A549 (cell line): ENCODE measurements at regions not wholly inside any gene's neighbourhood (a gene's known extent, or its start where the extent isn't known, plus 50 kb on each side); places are given as distances from the start of the nearest gene placed in this dataset.

ENCODE experiments used
- ATAC-seq, 2 experiments: fragments of 200-7000 bp in 1 of 2; fragments of >200 bp in 1 of 2; cut with Nextera tagmentation in 1 of 2; cut with Tn5 transposase in 1 of 2; 3 replicates each; pipeline versions ENCODE4 v1.8.0 to v1.9.1; 2018 to 2020; ENCODE audit warnings: mild to moderate bottlenecking in 1 of 2, moderate library complexity in 1 of 2
- CTCF ChIA-PET: fragments of 300-600 bp; sonication (Branson Sonifier 250); formaldehyde crosslinking; extraction: SDS; loops from one replicate; lab custom pipeline; 2021; ENCODE audit warnings: antibody characterized with exemption, inconsistent platforms; lab: Yijun Ruan, JAX
- POLR2A ChIA-PET: fragments of 350-600 bp; formaldehyde crosslinking; extraction: SDS; loops from one replicate; lab custom pipeline; 2021; ENCODE audit warnings: antibody characterized with exemption, inconsistent platforms; lab: Yijun Ruan, JAX
- DNase-seq, 2 experiments: peaks; one replicate each; pipeline versions ENCODE4 v3.0.0 to v3.0.0-alpha.2; 2011 to 2016; ENCODE audit warnings: low read depth in 1 of 2, low spot score in 1 of 2
- FAIRE-seq: peaks from 2 replicates; lab custom pipeline; 2011; peaks lifted over from hg19 to GRCh38; lab: Jason Lieb, UNC
- H3K27ac ChIP-seq, 2 experiments: fragments of >200 bp; sonication (Bioruptor Twin); formaldehyde crosslinking; 3 replicates each; pipeline ENCODE4 v1.5.1; 2016 to 2017
- H3K4me1 ChIP-seq: fragments of >200 bp; sonication (Bioruptor Twin); formaldehyde crosslinking; 3 replicates; pipeline ENCODE4 v1.6.1; 2016
- H3K4me2 ChIP-seq: fragments of >200 bp; sonication (Bioruptor Twin); formaldehyde crosslinking; 3 replicates; pipeline ENCODE4 v1.6.1; 2016
- H3K4me3 ChIP-seq: fragments of >200 bp; sonication (Bioruptor Twin); formaldehyde crosslinking; 3 replicates; pipeline ENCODE4 v1.5.1; 2016
- H3K9me3 ChIP-seq: fragments of >200 bp; sonication (Bioruptor Twin); formaldehyde crosslinking; 3 replicates; pipeline ENCODE4 v1.6.1; 2016
- ATOH8 ChIP-seq: fragments of 250-450 bp; sonication (Bioruptor Pico); IDR thresholded peaks from 2 replicates; pipeline ENCODE4 v1.5.0; 2020; ENCODE audit warnings: low read depth, mild to moderate bottlenecking, moderate library complexity
- CBX2 ChIP-seq: fragments of 200-600 bp; sonication (generic); IDR thresholded peaks from 2 replicates; pipeline ENCODE4 v1.6.1; 2016; ENCODE audit warnings: low read depth, mild to moderate bottlenecking, borderline replicate concordance
- CHD4 ChIP-seq: fragments of 200-600 bp; sonication (generic); IDR thresholded peaks from 2 replicates; pipeline ENCODE4 v1.6.1; 2016; ENCODE audit warnings: antibody characterized with exemption, mild to moderate bottlenecking, borderline replicate concordance
- E2F6 ChIP-seq: IDR thresholded peaks from 2 replicates; pipeline ENCODE4 v1.6.1; 2012; ENCODE audit warnings: low read depth, borderline replicate concordance
- EHF ChIP-seq: fragments of 250-450 bp; sonication (Bioruptor Pico); IDR thresholded peaks from 2 replicates; pipeline ENCODE4 v1.5.0; 2020; ENCODE audit warnings: mild to moderate bottlenecking
- EHMT2 ChIP-seq: fragments of 200-600 bp; sonication (generic); IDR thresholded peaks from 2 replicates; pipeline ENCODE4 v1.6.1; 2016; ENCODE audit warnings: antibody characterized with exemption, low read depth, mild to moderate bottlenecking, moderate library complexity
- ELK1 ChIP-seq: fragments of 150-350 bp; IDR thresholded peaks from 2 replicates; pipeline ENCODE4 v1.6.1; 2014; ENCODE audit warnings: low read depth, mild to moderate bottlenecking, low read length
- EP300 ChIP-seq, 2 experiments: fragments of >200 bp; sonication (Bioruptor Twin); formaldehyde crosslinking; IDR thresholded peaks; 2 replicates in 1 of 2; 3 replicates in 1 of 2; pipeline ENCODE4 v1.6.1; 2016 to 2017
- ESRRA ChIP-seq: fragments of 150-350 bp; IDR thresholded peaks from 2 replicates; pipeline ENCODE4 v1.6.1; 2014; ENCODE audit warnings: mild to moderate bottlenecking, low read length, borderline replicate concordance
- FOSL2 ChIP-seq, 2 experiments: fragments of 450-650 bp in 1 of 2; fragments of >200 bp in 1 of 2; sonication (Bioruptor Twin) in 1 of 2; formaldehyde crosslinking; IDR thresholded peaks; 2 replicates each; pipeline versions ENCODE4 v1.5.0 to v1.6.1; 2016 to 2020; ENCODE audit warnings: mild to moderate bottlenecking in 1 of 2, moderate library complexity in 1 of 2
- FOXS1 ChIP-seq: fragments of 250-450 bp; sonication (Bioruptor Pico); IDR thresholded peaks from 2 replicates; pipeline ENCODE4 v1.5.0; 2020; ENCODE audit warnings: mild to moderate bottlenecking, moderate library complexity
- GATA3 ChIP-seq: IDR thresholded peaks from 2 replicates; pipeline ENCODE4 v1.6.1; 2012; ENCODE audit warnings: borderline replicate concordance
- HES2 ChIP-seq: fragments of >200 bp; sonication (Bioruptor Twin); formaldehyde crosslinking; IDR thresholded peaks from 2 replicates; pipeline ENCODE4 v1.6.1; 2016
- JUNB ChIP-seq: fragments of >200 bp; sonication (Bioruptor Twin); formaldehyde crosslinking; IDR thresholded peaks from 2 replicates; pipeline ENCODE4 v1.6.1; 2016
- MAFK ChIP-seq: fragments of 450-650 bp; IDR thresholded peaks from 2 replicates; pipeline ENCODE4 v1.6.1; 2014; ENCODE audit not compliant: partially characterized antibody
- NFE2L2 ChIP-seq: fragments of 150-350 bp; conservative IDR thresholded peaks from 2 replicates; pipeline ENCODE4 v1.6.1; 2014; ENCODE audit warnings: low read length
- NPAS2 ChIP-seq: fragments of 250-450 bp; sonication (Bioruptor Pico); IDR thresholded peaks from 2 replicates; pipeline ENCODE4 v1.8.0; 2022; ENCODE audit warnings: mild to moderate bottlenecking, moderate library complexity, borderline replicate concordance
- NR3C1 ChIP-seq: fragments of >200 bp; sonication (Bioruptor Twin); formaldehyde crosslinking; IDR thresholded peaks from 3 replicates; pipeline ENCODE4 v1.6.1; 2017
- POLR2A ChIP-seq: IDR thresholded peaks from 2 replicates; pipeline ENCODE4 v1.6.1; 2012; ENCODE audit warnings: mild to moderate bottlenecking, low read length
- POLR2AphosphoS2 ChIP-seq: conservative IDR thresholded peaks from 2 replicates; pipeline ENCODE4 v1.6.1; 2012; ENCODE audit warnings: low read length, improper control_type of control experiment, inconsistent platforms
- RAD21 ChIP-seq, 2 experiments: fragments of >200 bp in 1 of 2; sonication (Bioruptor Twin) in 1 of 2; formaldehyde crosslinking in 1 of 2; IDR thresholded peaks in 1 of 2; conservative IDR thresholded peaks in 1 of 2; 2 replicates in 1 of 2; 3 replicates in 1 of 2; pipeline ENCODE4 v1.6.1; 2012 to 2018; ENCODE audit warnings: inconsistent platforms in 1 of 2
- RFX5 ChIP-seq: fragments of 450-650 bp; IDR thresholded peaks from 2 replicates; pipeline ENCODE4 v1.7.1; 2014; ENCODE audit warnings: antibody characterized with exemption, mild to moderate bottlenecking, moderate library complexity
- SMC3 ChIP-seq: fragments of >200 bp; sonication (Bioruptor Twin); formaldehyde crosslinking; IDR thresholded peaks from 3 replicates; pipeline ENCODE4 v1.6.1; 2018; ENCODE audit warnings: inconsistent platforms
- TFCP2L1 ChIP-seq: fragments of 250-450 bp; sonication (Bioruptor Pico); IDR thresholded peaks from 2 replicates; pipeline ENCODE4 v1.5.0; 2021; ENCODE audit warnings: mild to moderate bottlenecking
- TP53 ChIP-seq: fragments of 250-450 bp; sonication (Bioruptor Pico); IDR thresholded peaks from 2 replicates; pipeline ENCODE4 v1.5.0; 2021; ENCODE audit warnings: mild to moderate bottlenecking, moderate library complexity
- WGBS: methylation state at CpG from one replicate; pipeline ENCODE4 v1.1.6; 2017; ENCODE audit errors: missing lambda C conversion rate; 5-methylcytosine and 5-hydroxymethylcytosine counted together
- TF ChIP-seq, protein P1 (sequence below): fragments of 450-650 bp; IDR thresholded peaks from 2 replicates; pipeline ENCODE4 v1.6.1; 2014; ENCODE audit warnings: antibody characterized with exemption

- TF ChIP-seq EHMT2 (no peak), ESRRA (no peak)
Measured at GRCh38 chr1:221832617-221833016, 90.7 kb upstream of the DUSP10 start (continued).

DNA sequence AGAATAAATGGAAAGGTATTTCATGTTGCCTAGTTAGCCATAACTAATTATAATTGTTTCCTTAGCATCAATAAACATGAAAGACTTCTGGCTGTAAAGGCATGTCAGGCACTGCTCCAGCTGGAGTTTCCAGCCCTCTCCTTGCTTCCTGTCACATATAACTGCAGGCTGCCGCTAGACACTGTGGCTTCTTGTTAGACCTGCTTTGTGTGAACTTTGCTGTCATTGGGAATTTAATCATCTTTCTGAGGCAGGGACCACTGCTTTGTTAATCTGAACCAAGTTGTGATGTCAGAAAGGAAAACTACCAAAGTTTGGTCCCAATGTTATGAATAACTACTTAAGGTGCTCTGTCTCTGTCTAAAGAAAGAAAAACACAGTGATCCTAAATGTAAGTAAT is 90.3 kb upstream of the DUSP10 start:
- FAIRE-seq (no peak), ATAC-seq (no peak), DNase-seq (no peak)
- WGBS = 67% methylated on average over 1 of the region's 1 CpG
- POLR2A ChIA-PET = no interaction called here
- Histone ChIP-seq H3K4me1 (peaks cover 14% of the 10 kb centered on the region), H3K9me3 (no peaks in the 10 kb centered on the region), H3K4me3 (no peak overlapping the region), H3K4me2 (no peak overlapping the region), H3K27ac (no peak overlapping the region)
- TF ChIP-seq HES2 (no peak), TP53 (no peak), NPAS2 (CRISPR knock-in tag) (no peak), ESRRA (no peak), POLR2A (no peak), FOSL2 (IDR thresholded peaks at IDR 0.05) (no peak), FOSL2 (CRISPR knock-in tag; IDR thresholded peaks at IDR 0.05) (no peak), CBX2 (no peak), SMC3 (no peak), NFE2L2 (no peak)
- CTCF ChIA-PET = no interaction called here

- H3K4me3 ChIP-seq = no peak overlapping the region
- H3K4me1 ChIP-seq = peaks cover 24% of the 10 kb centered on the region
- no peak for FAIRE-seq
- peak; percentile 29 to 54 for DNase-seq
- POLR2A ChIA-PET = interaction anchor here (1.1 to 2.2 kb wide), 2 partner anchors 86 to 87 kb away, joined by 3 to 8 read pairs; partner anchors contain the start of gene DUSP10
- H3K9me3 ChIP-seq = no peaks in the 10 kb centered on the region
- CTCF ChIA-PET = interaction anchor here (0.6 to 1.9 kb wide), 8 partner anchors 9 to 626 kb away, joined by 3 to 6 read pairs (median 3); partner anchors contain the start of gene DUSP10
- ATAC-seq = peak; percentile 67 to 86; a peak in 5 of 6 replicates
- TF ChIP-seq EP300 (IDR thresholded peaks at IDR 0.05) = peak in 1 of 2 experiments; percentile 22; a peak in 1 of 5 replicates
- TF ChIP-seq E2F6 = no peak
- 0 out of 5 replicates have a peak, but pooled peaks of 1 of the 2 experiments have one; percentile 14 for TF ChIP-seq RAD21 (conservative IDR thresholded peaks at IDR 0.05 in 1 of 2, IDR thresholded peaks at IDR 0.05 in 1 of 2)
- TF ChIP-seq FOSL2 (IDR thresholded peaks at IDR 0.05) = 0 out of 2 replicates have a peak, but pooled peaks have one; percentile 28
- peak; percentile 68 for TF ChIP-seq FOSL2 (CRISPR knock-in tag; IDR thresholded peaks at IDR 0.05)
- no peak for TF ChIP-seq EHF (CRISPR knock-in tag)
- peak; percentile 48 for TF ChIP-seq JUNB
- TF ChIP-seq, all 56 proteins: peak for 4
- WGBS = 10% methylated on average over 5 of the region's 5 CpGs
- H3K4me2 ChIP-seq = peak overlapping the region; percentile 63
- H3K27ac ChIP-seq = peak overlapping the region; percentile 64 to 67
Measured at GRCh38 chr1:221829327-221830015, 87.6 kb upstream of the DUSP10 start.

- H3K4me1 ChIP-seq = peaks cover 32% of the 10 kb centered on the region
- 96% methylated on average over 1 of the region's 1 CpG for WGBS
- ChIA-PET CTCF (no interaction called here), POLR2A (no interaction called here)
- peak overlapping the region; percentile 26; the same call in 2 of the 3 replicates for H3K4me2 ChIP-seq
- FAIRE-seq (no peak), ATAC-seq (no peak), DNase-seq (no peak)
- H3K27ac ChIP-seq = peak overlapping the region; percentile 54 to 69; a peak in 5 of 6 replicates
- H3K9me3 ChIP-seq = no peaks in the 10 kb centered on the region
- H3K4me3 ChIP-seq = no peak overlapping the region
- no peak for TF ChIP-seq POLR2AphosphoS2
Measured at GRCh38 chr1:221827307-221827642, 85.4 kb upstream of the DUSP10 start.

DNA sequence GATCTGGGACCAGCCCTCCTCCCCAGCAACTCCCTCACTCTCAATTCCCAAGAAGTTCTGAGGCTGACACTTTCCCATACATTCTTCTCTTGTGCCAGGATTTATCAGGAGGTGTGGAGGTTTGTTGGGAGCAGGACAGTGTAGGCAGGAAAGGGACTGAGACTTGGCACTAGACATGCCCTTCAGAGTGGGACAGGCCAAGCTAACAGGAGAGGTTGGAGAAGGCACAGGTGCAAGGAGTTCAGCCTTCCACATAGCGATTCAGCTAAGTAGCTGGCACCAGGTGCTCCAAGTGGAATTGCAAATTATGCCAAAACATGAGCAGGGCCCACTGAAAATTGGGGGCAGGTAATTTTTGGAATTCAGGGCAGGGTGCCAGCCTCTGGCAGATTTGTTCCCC is 83.0 kb upstream of the DUSP10 start:
- 80% methylated on average over 1 of the region's 1 CpG for WGBS
- ChIA-PET CTCF (no interaction called here), POLR2A (no interaction called here)
- DNase-seq (no peak), ATAC-seq (no peak), FAIRE-seq (no peak)
- Histone ChIP-seq H3K27ac (peak overlapping the region; percentile 4 to 57; a peak in 3 of 6 replicates), H3K4me3 (no peak overlapping the region), H3K9me3 (no peaks in the 10 kb centered on the region), H3K4me1 (peaks cover 26% of the 10 kb centered on the region), H3K4me2 (no peak overlapping the region; the same call in 2 of the 3 replicates)
- no peak for TF ChIP-seq RFX5
- TF ChIP-seq ELK1 = no peak
- no peak for TF ChIP-seq GATA3
- TF ChIP-seq CBX2 = no peak
- TF ChIP-seq TFCP2L1 = no peak
- no peak for TF ChIP-seq NR3C1
- no peak for TF ChIP-seq MAFK
- TF ChIP-seq, protein P1, sequence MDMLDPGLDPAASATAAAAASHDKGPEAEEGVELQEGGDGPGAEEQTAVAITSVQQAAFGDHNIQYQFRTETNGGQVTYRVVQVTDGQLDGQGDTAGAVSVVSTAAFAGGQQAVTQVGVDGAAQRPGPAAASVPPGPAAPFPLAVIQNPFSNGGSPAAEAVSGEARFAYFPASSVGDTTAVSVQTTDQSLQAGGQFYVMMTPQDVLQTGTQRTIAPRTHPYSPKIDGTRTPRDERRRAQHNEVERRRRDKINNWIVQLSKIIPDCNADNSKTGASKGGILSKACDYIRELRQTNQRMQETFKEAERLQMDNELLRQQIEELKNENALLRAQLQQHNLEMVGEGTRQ = no peak
- TF ChIP-seq CHD4 = no peak
- TF ChIP-seq ATOH8 = no peak
- no peak for TF ChIP-seq FOXS1 (CRISPR knock-in tag)
